Kidney epithelial cell (primary cell): ENCODE measurements at regions not wholly inside any gene's neighbourhood (a gene's known extent, or its start where the extent isn't known, plus 50 kb on each side); places are given as distances from the start of the nearest gene placed in this dataset.

Experiments
- DNase-seq: peaks from one replicate; pipeline ENCODE4 v3.0.0-alpha.2; 2010; ENCODE audit warnings: low read depth
- H3K27me3 ChIP-seq: 2 replicates; pipeline ENCODE4 v1.6.0; 2011; ENCODE audit warnings: low read length; ENCODE audit not compliant: control insufficient read depth, insufficient read depth
- H3K36me3 ChIP-seq: 2 replicates; pipeline ENCODE4 v1.5.1; 2011; ENCODE audit warnings: low read length; ENCODE audit not compliant: control insufficient read depth, insufficient read depth
- H3K4me3 ChIP-seq: 2 replicates; pipeline ENCODE4 v1.5.1; 2011; ENCODE audit warnings: low read depth, mild to moderate bottlenecking, control low read depth, low read length
- CTCF ChIP-seq: IDR thresholded peaks from 2 replicates; pipeline ENCODE4 v1.5.1; 2011; ENCODE audit warnings: mild to moderate bottlenecking, moderate library complexity, low read length, control low read depth, inconsistent platforms; ENCODE audit not compliant: insufficient read depth, poor library complexity, severe bottlenecking

GRCh38 chr12:38016602-38017001, 300.0 kb upstream of the ALG10B start:
- H3K36me3 ChIP-seq, result no peaks in the 10 kb centered on the region
- no peak overlapping the region for H3K4me3 ChIP-seq
- TF ChIP-seq CTCF, result no peak
- no peaks in the 10 kb centered on the region for H3K27me3 ChIP-seq
- no peak for DNase-seq

GRCh38 chr12:38025916-38026315, 290.7 kb upstream of the ALG10B start:
- H3K4me3 ChIP-seq, result no peak overlapping the region
- DNase-seq, result no peak
- no peaks in the 10 kb centered on the region for H3K27me3 ChIP-seq
- no peaks in the 10 kb centered on the region for H3K36me3 ChIP-seq
- TF ChIP-seq CTCF, result no peak

- Histone ChIP-seq H3K27me3 (no peaks in the 10 kb centered on the region), H3K36me3 (no peaks in the 10 kb centered on the region), H3K4me3 (no peak overlapping the region)
- no peak for DNase-seq
- no peak for TF ChIP-seq CTCF
Measured at GRCh38 chr12:38053113-38053512, 263.5 kb upstream of the ALG10B start.

GRCh38 chr12:38053655-38054464, 262.7 kb upstream of the ALG10B start:
- no peak for TF ChIP-seq CTCF
- DNase-seq, result no peak
- Histone ChIP-seq H3K4me3 (no peak overlapping the region), H3K27me3 (no peaks in the 10 kb centered on the region), H3K36me3 (no peaks in the 10 kb centered on the region)

GRCh38 chr12:38056701-38057689, 259.6 kb upstream of the ALG10B start:
- no peak for DNase-seq
- H3K4me3 ChIP-seq, result no peak overlapping the region
- TF ChIP-seq CTCF, result no peak

More at GRCh38 chr12:38056701-38057689, 259.6 kb upstream of the ALG10B start:
- Histone ChIP-seq H3K27me3 (no peaks in the 10 kb centered on the region), H3K36me3 (no peaks in the 10 kb centered on the region)
